ENCODE measurements at regions not wholly inside any gene's neighbourhood (a gene's known extent, or its start where the extent isn't known, plus 50 kb on each side); places are given as distances from the start of the nearest gene placed in this dataset.

DNA sequence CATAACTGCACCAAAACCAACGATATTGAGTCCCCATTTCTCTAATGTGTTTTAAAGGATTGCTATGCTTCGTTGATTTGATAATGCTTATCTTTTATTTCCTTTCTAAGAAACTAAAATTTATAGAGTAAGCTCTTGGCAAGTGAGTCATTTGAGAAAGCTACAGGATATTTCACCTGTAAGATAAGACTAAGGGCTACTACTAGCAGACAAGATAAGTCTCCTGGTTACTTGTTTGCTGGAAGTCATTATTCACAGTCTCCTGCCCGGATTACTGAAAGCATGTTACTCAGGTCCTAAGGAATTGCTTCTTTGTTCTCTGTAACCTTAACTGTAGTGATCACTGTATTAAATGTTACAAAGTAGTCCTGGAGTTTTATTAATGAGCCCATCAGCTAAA lies 315.9 kb upstream of the RASA1 start:
- BruUV-seq (replicated peaks), result no TSS peak
- no peak for ATAC-seq
- POLR2A ChIA-PET, result no interaction called here
- no peaks in the 10 kb centered on the region for H3K4me1 ChIP-seq (ENCODE audit: control insufficient read depth, insufficient read depth, low read length)
- H3K9me3 ChIP-seq (ENCODE audit: control insufficient read depth, insufficient read depth, low read depth, low read length), result no peaks in the 10 kb centered on the region
- TF ChIP-seq POLR2AphosphoS5 (IDR thresholded peaks at IDR 0.05; ENCODE audit: low read depth, low read length), result no peak
- TF ChIP-seq TCF7L2 (IDR thresholded peaks at IDR 0.05; ENCODE audit: low read depth, low read length), result no peak
- no peak for TF ChIP-seq SIN3A (IDR thresholded peaks at IDR 0.05; ENCODE audit: borderline replicate concordance, insufficient read depth, low read depth, low read length)
- TF ChIP-seq REST (IDR thresholded peaks at IDR 0.05; ENCODE audit: insufficient read depth in 1 of 2, low read depth in 2 of 2, low read length in 1 of 2), result no peak
- TF ChIP-seq, protein P1, sequence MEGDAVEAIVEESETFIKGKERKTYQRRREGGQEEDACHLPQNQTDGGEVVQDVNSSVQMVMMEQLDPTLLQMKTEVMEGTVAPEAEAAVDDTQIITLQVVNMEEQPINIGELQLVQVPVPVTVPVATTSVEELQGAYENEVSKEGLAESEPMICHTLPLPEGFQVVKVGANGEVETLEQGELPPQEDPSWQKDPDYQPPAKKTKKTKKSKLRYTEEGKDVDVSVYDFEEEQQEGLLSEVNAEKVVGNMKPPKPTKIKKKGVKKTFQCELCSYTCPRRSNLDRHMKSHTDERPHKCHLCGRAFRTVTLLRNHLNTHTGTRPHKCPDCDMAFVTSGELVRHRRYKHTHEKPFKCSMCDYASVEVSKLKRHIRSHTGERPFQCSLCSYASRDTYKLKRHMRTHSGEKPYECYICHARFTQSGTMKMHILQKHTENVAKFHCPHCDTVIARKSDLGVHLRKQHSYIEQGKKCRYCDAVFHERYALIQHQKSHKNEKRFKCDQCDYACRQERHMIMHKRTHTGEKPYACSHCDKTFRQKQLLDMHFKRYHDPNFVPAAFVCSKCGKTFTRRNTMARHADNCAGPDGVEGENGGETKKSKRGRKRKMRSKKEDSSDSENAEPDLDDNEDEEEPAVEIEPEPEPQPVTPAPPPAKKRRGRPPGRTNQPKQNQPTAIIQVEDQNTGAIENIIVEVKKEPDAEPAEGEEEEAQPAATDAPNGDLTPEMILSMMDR (IDR thresholded peaks at IDR 0.05), result no peak
- in situ Hi-C loops (cut with HindIII; ENCODE audit: low pct_unique_long_range_greater_than_20kb, low sequenced_read_pairs), result no loop called here
- no peak overlapping the region for H3K4me3 ChIP-seq (ENCODE audit: low read depth in 2 of 2, low read length in 2 of 2)
- intact Hi-C loops (cut with micrococcal nuclease; ENCODE audit: unreplicated experiment), result no loop called here
- H3K27me3 ChIP-seq (ENCODE audit: control insufficient read depth, insufficient read depth, low read length), result no peaks in the 10 kb centered on the region
- CTCF ChIA-PET, result no interaction called here
- no peaks in the 10 kb centered on the region for H3K36me3 ChIP-seq (ENCODE audit: control insufficient read depth, insufficient read depth, low read length)
- H3K27ac ChIP-seq (ENCODE audit: low read length), result no peak overlapping the region
- DNase-seq (ENCODE audit: low read depth, low spot score), result no peak

DNA sequence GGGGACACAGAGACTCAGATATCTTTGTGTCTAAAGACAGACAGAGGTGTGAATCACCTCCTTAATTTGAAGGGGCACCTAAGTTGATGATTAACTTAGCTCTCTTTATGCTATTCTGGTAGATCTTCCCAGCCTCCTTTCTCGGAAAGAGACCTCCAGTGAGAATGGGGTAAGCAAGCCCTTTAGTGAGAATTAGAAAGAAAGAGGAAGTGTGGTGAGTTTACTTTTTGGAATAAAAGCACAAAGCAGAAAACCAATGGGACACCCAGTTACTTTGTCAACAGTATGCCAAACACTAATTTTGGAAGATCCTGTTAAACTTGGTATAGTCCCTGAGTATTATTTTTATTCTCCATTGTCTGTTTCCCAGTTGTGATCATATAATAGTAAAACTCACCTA lies 302.8 kb upstream of the RASA1 start:
- no peak for TF ChIP-seq TCF7L2 (IDR thresholded peaks at IDR 0.05; ENCODE audit: low read depth, low read length)
- TF ChIP-seq, protein P1 (IDR thresholded peaks at IDR 0.05), result no peak
- TF ChIP-seq SIN3A (IDR thresholded peaks at IDR 0.05; ENCODE audit: borderline replicate concordance, insufficient read depth, low read depth, low read length), result no peak
- TF ChIP-seq POLR2AphosphoS5 (IDR thresholded peaks at IDR 0.05; ENCODE audit: low read depth, low read length), result no peak
- TF ChIP-seq REST (IDR thresholded peaks at IDR 0.05; ENCODE audit: insufficient read depth in 1 of 2, low read depth in 2 of 2, low read length in 1 of 2), result no peak
- POLR2A ChIA-PET, result no interaction called here
- CTCF ChIA-PET, result no interaction called here
- no peak overlapping the region for H3K4me3 ChIP-seq (ENCODE audit: low read depth in 2 of 2, low read length in 2 of 2)
- in situ Hi-C loops (cut with HindIII; ENCODE audit: low pct_unique_long_range_greater_than_20kb, low sequenced_read_pairs) (no loop called here), intact Hi-C loops (cut with micrococcal nuclease; ENCODE audit: unreplicated experiment) (no loop called here)
- H3K27me3 ChIP-seq (ENCODE audit: control insufficient read depth, insufficient read depth, low read length), result no peaks in the 10 kb centered on the region
- H3K9me3 ChIP-seq (ENCODE audit: control insufficient read depth, insufficient read depth, low read depth, low read length), result no peaks in the 10 kb centered on the region
- BruUV-seq (replicated peaks), result no TSS peak
- H3K36me3 ChIP-seq (ENCODE audit: control insufficient read depth, insufficient read depth, low read length), result no peaks in the 10 kb centered on the region
- H3K27ac ChIP-seq (ENCODE audit: low read length), result no peak overlapping the region; the same call in 1 of the 2 replicates
- no peak for DNase-seq (ENCODE audit: low read depth, low spot score)
- no peaks in the 10 kb centered on the region for H3K4me1 ChIP-seq (ENCODE audit: control insufficient read depth, insufficient read depth, low read length)
- ATAC-seq, result no peak
